H1 (cell line): ENCODE measurements at regions not wholly inside any gene's neighbourhood (a gene's known extent, or its start where the extent isn't known, plus 50 kb on each side); places are given as distances from the start of the nearest gene placed in this dataset.

ENCODE experiments used
- CTCF ChIA-PET: fragments of 300-600 bp; sonication (Branson Sonifier 250); formaldehyde crosslinking; loops from one replicate; lab custom pipeline; 2021; ENCODE audit not compliant: partially characterized antibody; lab: Charles Lee
- POLR2A ChIA-PET: fragments of 300-600 bp; sonication (Branson Sonifier 250); formaldehyde crosslinking; loops from one replicate; lab custom pipeline; 2021; ENCODE audit warnings: inconsistent platforms; ENCODE audit not compliant: partially characterized antibody; lab: Charles Lee
- DNase-seq, 2 experiments: peaks; one replicate each; pipeline versions ENCODE4 v3.0.0 to v3.0.0-alpha.2; 2010 to 2022; ENCODE audit warnings: low spot score in 2 of 2, low read depth in 1 of 2, mixed read lengths in 1 of 2
- FAIRE-seq: peaks from 2 replicates; lab custom pipeline; 2011; peaks lifted over from hg19 to GRCh38; lab: Jason Lieb, UNC
- H2AFZ ChIP-seq: 2 replicates; pipeline ENCODE4 v1.8.1; 2012; ENCODE audit warnings: low read length, inconsistent platforms
- H2AK5ac ChIP-seq: 2 replicates; pipeline ENCODE4 v1.6.1; 2013; ENCODE audit warnings: low read depth, low read length
- H2BK120ac ChIP-seq: replicated peaks from 2 replicates; pipeline ENCODE3; 2013; ENCODE audit warnings: low read depth, low read length, inconsistent platforms
- H2BK12ac ChIP-seq: 2 replicates; pipeline ENCODE4 v1.6.1; 2013; ENCODE audit warnings: low read depth, low read length
- H2BK15ac ChIP-seq: 2 replicates; pipeline ENCODE4 v1.6.1; 2013; ENCODE audit warnings: low read length
- H2BK20ac ChIP-seq: 2 replicates; pipeline ENCODE4 v1.6.1; 2013; ENCODE audit warnings: low read length
- H2BK5ac ChIP-seq: 2 replicates; pipeline ENCODE4 v1.6.1; 2013; ENCODE audit warnings: low read depth, low read length
- H3K14ac ChIP-seq: 2 replicates; pipeline ENCODE4 v1.6.1; 2013; ENCODE audit warnings: inconsistent platforms; ENCODE audit not compliant: insufficient read length
- H3K18ac ChIP-seq: 2 replicates; pipeline ENCODE4 v1.6.1; 2013; ENCODE audit warnings: low read length; ENCODE audit errors: extremely low read depth
- H3K23ac ChIP-seq: 2 replicates; pipeline ENCODE4 v1.6.1; 2013; ENCODE audit warnings: inconsistent platforms; ENCODE audit not compliant: insufficient read length
- H3K23me2 ChIP-seq: 2 replicates; pipeline ENCODE4 v1.6.1; 2013; ENCODE audit warnings: low read depth, low read length
- H3K27ac ChIP-seq: 2 replicates; pipeline ENCODE4 v1.6.1; 2011; ENCODE audit warnings: low read depth, low read length, inconsistent platforms
- H3K27me3 ChIP-seq, 4 experiments: replicated peaks in 1 of 4; 1 replicate in 1 of 4; 2 replicates in 3 of 4; pipeline versions ENCODE4 v1.6.1 to v1.8.1; 2011 to 2013; ENCODE audit warnings: low read length in 3 of 4, mild to moderate bottlenecking in 3 of 4, inconsistent platforms in 2 of 4, mixed read lengths in 2 of 4, moderate library complexity in 1 of 4; ENCODE audit not compliant: control insufficient read depth in 3 of 4, insufficient read depth in 3 of 4; ENCODE audit errors: extremely low read depth in 1 of 4
- H3K36me3 ChIP-seq, 4 experiments: 2 replicates each; pipeline versions ENCODE4 v1.6.1 to v1.8.1; 2011 to 2013; ENCODE audit warnings: mild to moderate bottlenecking in 4 of 4, low read length in 3 of 4, moderate library complexity in 2 of 4, control low read depth in 1 of 4, inconsistent platforms in 1 of 4; ENCODE audit not compliant: insufficient read depth in 4 of 4, control insufficient read depth in 2 of 4
- H3K4ac ChIP-seq: replicated peaks from 2 replicates; pipeline ENCODE3; 2013; ENCODE audit warnings: low read length, low read depth, mixed read lengths, inconsistent platforms; ENCODE audit not compliant: insufficient read length
- H3K4me1 ChIP-seq, 4 experiments: replicated peaks in 1 of 4; 1 replicate in 1 of 4; 2 replicates in 3 of 4; pipeline versions ENCODE4 v1.6.1 to v1.8.1; 2011 to 2013; ENCODE audit warnings: low read length in 3 of 4, inconsistent platforms in 2 of 4, mixed read lengths in 1 of 4; ENCODE audit not compliant: insufficient read depth in 4 of 4, control insufficient read depth in 3 of 4
- H3K4me2 ChIP-seq, 2 experiments: 2 replicates each; pipeline versions ENCODE4 v1.6.1 to v1.8.1; 2011 to 2013; ENCODE audit warnings: low read depth in 2 of 2, low read length in 2 of 2, control low read depth in 1 of 2, inconsistent platforms in 1 of 2, mild to moderate bottlenecking in 1 of 2; ENCODE audit not compliant: insufficient read depth in 1 of 2
- H3K4me3 ChIP-seq, 4 experiments: fragments of 200-600, 300-600 bp in 1 of 4; sonication (generic), shearing (Covaris generic), sonication (Bioruptor Twin) in 1 of 4; 2 replicates each; pipeline versions ENCODE4 v1.5.1 to v1.8.1; 2011 to 2016; ENCODE audit warnings: low read length in 4 of 4, low read depth in 3 of 4, control low read depth in 2 of 4, inconsistent platforms in 2 of 4, mild to moderate bottlenecking in 2 of 4, mixed read lengths in 1 of 4, moderate library complexity in 1 of 4; ENCODE audit not compliant: insufficient read depth in 2 of 4; ENCODE audit errors: extremely low read depth in 1 of 4
- H3K56ac ChIP-seq: replicated peaks from 2 replicates; pipeline ENCODE3; 2013; ENCODE audit warnings: low read depth, mild to moderate bottlenecking, mixed read lengths, low read length, inconsistent platforms; ENCODE audit not compliant: insufficient read length
- H3K79me1 ChIP-seq: 2 replicates; pipeline ENCODE4 v1.6.1; 2013; ENCODE audit warnings: low read depth, low read length, control low read depth
- H3K79me2 ChIP-seq, 2 experiments: 2 replicates each; pipeline versions ENCODE4 v1.6.1 to v1.8.1; 2012 to 2013; ENCODE audit warnings: low read length in 2 of 2, mild to moderate bottlenecking in 2 of 2, inconsistent platforms in 1 of 2; ENCODE audit not compliant: insufficient read depth in 2 of 2, control insufficient read depth in 1 of 2
- H3K9ac ChIP-seq, 4 experiments: replicated peaks in 1 of 4; 1 replicate in 1 of 4; 2 replicates in 3 of 4; pipeline versions ENCODE4 v1.6.1 to v1.8.1; 2011 to 2013; ENCODE audit warnings: low read depth in 3 of 4, low read length in 3 of 4, control low read depth in 2 of 4, mild to moderate bottlenecking in 2 of 4, moderate library complexity in 2 of 4, inconsistent platforms in 1 of 4; ENCODE audit errors: extremely low read depth in 1 of 4
- H3K9me3 ChIP-seq, 2 experiments: 2 replicates each; pipeline versions ENCODE4 v1.6.1 to v1.8.1; 2012 to 2013; ENCODE audit warnings: mild to moderate bottlenecking in 2 of 2, moderate library complexity in 2 of 2, control low read depth in 1 of 2, inconsistent platforms in 1 of 2, low read depth in 1 of 2, low read length in 1 of 2, mixed read lengths in 1 of 2; ENCODE audit not compliant: insufficient read depth in 2 of 2
- H4K20me1 ChIP-seq, 2 experiments: replicated peaks in 1 of 2; 2 replicates each; pipeline versions ENCODE3 to v1.8.1; 2011 to 2013; ENCODE audit warnings: inconsistent platforms in 2 of 2, low read length in 2 of 2, mild to moderate bottlenecking in 1 of 2; ENCODE audit not compliant: insufficient read depth in 2 of 2, control insufficient read depth in 1 of 2
- H4K5ac ChIP-seq: 2 replicates; pipeline ENCODE4 v1.6.1; 2013; ENCODE audit warnings: low read length, low read depth, mixed read lengths, inconsistent platforms; ENCODE audit not compliant: insufficient read length
- H4K8ac ChIP-seq: 2 replicates; pipeline ENCODE4 v1.8.0; 2013; ENCODE audit warnings: mild to moderate bottlenecking, moderate library complexity, low read length, inconsistent platforms; ENCODE audit not compliant: insufficient read depth; ENCODE audit errors: extremely low read depth
- H4K91ac ChIP-seq: replicated peaks from 2 replicates; pipeline ENCODE3; 2013; ENCODE audit warnings: low read length, mixed read lengths, inconsistent platforms; ENCODE audit not compliant: insufficient read length
- CHD1 ChIP-seq: IDR thresholded peaks from 2 replicates; pipeline ENCODE4 v1.6.1; 2012; ENCODE audit warnings: low read depth, low read length, improper control_type of control experiment
- CREB1 ChIP-seq: IDR thresholded peaks from 2 replicates; pipeline ENCODE4 v1.6.1; 2012; ENCODE audit warnings: inconsistent platforms
- NRF1 ChIP-seq: IDR thresholded peaks from 2 replicates; pipeline ENCODE4 v1.6.1; 2011; ENCODE audit warnings: mild to moderate bottlenecking, low read depth, low read length, improper control_type of control experiment
- RNF2 ChIP-seq: fragments of 200-900, 300-1000 bp; sonication (generic); IDR thresholded peaks from 2 replicates; pipeline ENCODE4 v1.7.1; 2016; ENCODE audit warnings: borderline replicate concordance, low read depth, mild to moderate bottlenecking, antibody characterized with exemption, low read length; ENCODE audit not compliant: poor library complexity, severe bottlenecking; ENCODE audit errors: missing control alignments
- WGBS, 2 experiments: shearing (Covaris generic) in 1 of 2; methylation state at CpG; one replicate each; pipeline versions ENCODE4 v1.1.6 to v1.1.7; 2013 to 2015; ENCODE audit warnings: low lambda C conversion rate in 2 of 2, mixed read lengths in 2 of 2, inconsistent platforms in 1 of 2, low coverage in 1 of 2, missing lambda C conversion rate in 1 of 2; ENCODE audit not compliant: insufficient replicate concordance in 2 of 2, insufficient coverage in 1 of 2, insufficient read length in 1 of 2; ENCODE audit errors: extremely low coverage in 1 of 2, missing lambda C conversion rate in 1 of 2; 5-methylcytosine and 5-hydroxymethylcytosine counted together
- TF ChIP-seq, protein P1 (sequence below): IDR thresholded peaks from 2 replicates; pipeline ENCODE4 v1.6.1; 2011; ENCODE audit warnings: low read length, improper control_type of control experiment

DNA sequence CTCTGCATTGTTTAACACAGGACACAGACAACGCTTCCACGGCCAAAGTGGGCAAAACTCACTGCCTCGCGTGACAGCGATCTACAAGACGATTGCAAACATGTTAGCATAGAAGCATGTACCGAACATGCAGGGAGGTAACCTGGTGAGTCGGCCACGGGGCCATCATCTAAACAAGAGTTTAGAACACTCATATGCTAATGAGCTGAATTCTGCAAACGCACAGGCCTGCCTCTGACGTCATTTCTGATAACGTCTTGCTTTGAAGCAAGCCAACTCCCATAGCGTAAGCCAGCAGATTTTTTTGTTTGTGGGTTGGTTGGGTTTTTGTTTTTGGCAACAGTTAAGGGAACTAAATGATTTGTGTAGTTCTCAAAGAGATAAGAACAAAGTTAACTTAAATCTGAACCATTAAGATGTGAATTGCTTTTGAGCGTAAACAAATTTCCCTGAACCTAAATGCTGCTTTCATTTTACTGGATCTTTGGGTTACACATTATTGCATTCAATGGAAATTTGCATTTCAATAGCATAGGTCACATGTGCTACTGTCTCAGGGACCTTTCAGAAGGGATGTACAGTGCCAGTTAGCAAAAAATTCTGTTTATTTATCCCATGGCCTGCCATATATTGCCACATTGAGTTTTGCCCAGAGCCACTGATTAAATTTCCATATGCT is 184.5 kb upstream of the PDE10A start:
- POLR2A ChIA-PET, result no interaction called here
- TF ChIP-seq RNF2 (no peak), CREB1 (no peak), CHD1 (no peak), NRF1 (no peak)
- TF ChIP-seq, protein P1, sequence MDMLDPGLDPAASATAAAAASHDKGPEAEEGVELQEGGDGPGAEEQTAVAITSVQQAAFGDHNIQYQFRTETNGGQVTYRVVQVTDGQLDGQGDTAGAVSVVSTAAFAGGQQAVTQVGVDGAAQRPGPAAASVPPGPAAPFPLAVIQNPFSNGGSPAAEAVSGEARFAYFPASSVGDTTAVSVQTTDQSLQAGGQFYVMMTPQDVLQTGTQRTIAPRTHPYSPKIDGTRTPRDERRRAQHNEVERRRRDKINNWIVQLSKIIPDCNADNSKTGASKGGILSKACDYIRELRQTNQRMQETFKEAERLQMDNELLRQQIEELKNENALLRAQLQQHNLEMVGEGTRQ, result 0 out of 2 replicates have a peak, but pooled peaks have one; percentile 5
- no peak overlapping the region for H3K4me3 ChIP-seq

More for the DNA sequence above, 184.5 kb upstream of the PDE10A start:
- H3K56ac ChIP-seq, result no peak overlapping the region
- H2BK120ac ChIP-seq, result no peak overlapping the region
- no peak overlapping the region for H2BK15ac ChIP-seq
- H3K4me1 ChIP-seq, result peaks cover 8 to 27% (median 20%) of the 10 kb centered on the region in 4 experiments
- H2BK12ac ChIP-seq, result peak overlapping the region; percentile 65; the same call in 1 of the 2 replicates
- H4K5ac ChIP-seq, result no peak overlapping the region
- H3K9me3 ChIP-seq, result no peaks in the 10 kb centered on the region
- no peak overlapping the region for H4K8ac ChIP-seq
- no peaks in the 10 kb centered on the region for H3K79me2 ChIP-seq
- peaks cover 0 to 8% (median 2%) of the 10 kb centered on the region in 4 experiments; a peak in 6 of 7 replicates for H3K27me3 ChIP-seq
- no peak overlapping the region for H3K27ac ChIP-seq
- H2BK20ac ChIP-seq, result no peak overlapping the region
- H3K4ac ChIP-seq, result no peak overlapping the region
- CTCF ChIA-PET, result interaction anchor here (0.5 to 4.4 kb wide), 28 partner anchors 11 to 443 kb away, joined by 3 to 22 read pairs (median 4); no protein-coding TSS in a partner anchor
- H3K14ac ChIP-seq, result no peak overlapping the region
- no peak overlapping the region for H4K91ac ChIP-seq
- DNase-seq, result no peak
- H2AFZ ChIP-seq, result no peak overlapping the region
- no peak overlapping the region for H3K23ac ChIP-seq
- no peaks in the 10 kb centered on the region for H3K79me1 ChIP-seq
- 84% methylated on average over 14 of the region's 14 CpGs; no CpG with 5 or more reads in 1 of the 2 experiments for WGBS, 2 experiments
- no peaks in the 10 kb centered on the region for H3K23me2 ChIP-seq
- no peak overlapping the region for H3K18ac ChIP-seq
- no peak for FAIRE-seq
- no peaks in the 10 kb centered on the region for H3K36me3 ChIP-seq
- no peak overlapping the region for H2BK5ac ChIP-seq
- H4K20me1 ChIP-seq, result no peaks in the 10 kb centered on the region
- H2AK5ac ChIP-seq, result no peak overlapping the region
- H3K4me2 ChIP-seq, result no peak overlapping the region
- H3K9ac ChIP-seq, result no peak overlapping the region
